HEK293 (cell line): ENCODE measurements at regions not wholly inside any gene's neighbourhood (a gene's known extent, or its start where the extent isn't known, plus 50 kb on each side); places are given as distances from the start of the nearest gene placed in this dataset.

ENCODE experiments used
- CTCF ChIA-PET: fragments of 350-600 bp; formaldehyde crosslinking; extraction: SDS; loops from one replicate; lab custom pipeline; 2021; ENCODE audit warnings: antibody characterized with exemption; lab: Yijun Ruan, JAX
- POLR2A ChIA-PET: fragments of 300-600 bp; formaldehyde crosslinking; extraction: SDS; loops from one replicate; lab custom pipeline; 2020; ENCODE audit warnings: antibody characterized with exemption, inconsistent platforms; lab: Yijun Ruan, JAX
- H3K27ac ChIP-seq: fragments of 200-500 bp; sonication (Bioruptor generic); 2 replicates; pipeline ENCODE4 v1.5.1; 2014; ENCODE audit warnings: low read depth, low read length, control low read depth, inconsistent platforms; ENCODE audit errors: extremely low read depth
- H3K36me3 ChIP-seq, 2 experiments: fragments of 200-500 bp in 1 of 2; sonication (Bioruptor generic) in 1 of 2; 1 replicate in 1 of 2; 2 replicates in 1 of 2; pipeline ENCODE4 v1.5.1; 2014 to 2017; ENCODE audit warnings: inconsistent platforms in 2 of 2, low read length in 2 of 2; ENCODE audit not compliant: control insufficient read depth in 2 of 2, insufficient read depth in 1 of 2
- H3K4me1 ChIP-seq: fragments of 200-500 bp; sonication (Bioruptor generic); 2 replicates; pipeline ENCODE4 v1.5.1; 2014; ENCODE audit warnings: mild to moderate bottlenecking, low read length, inconsistent platforms; ENCODE audit not compliant: control insufficient read depth, insufficient read depth
- H3K4me3 ChIP-seq: 2 replicates; pipeline ENCODE4 v1.5.1; 2011; ENCODE audit warnings: low read depth, mild to moderate bottlenecking, control low read depth, low read length, moderate library complexity
- H3K9me3 ChIP-seq: fragments of 200-500 bp; sonication (Bioruptor generic); 2 replicates; pipeline ENCODE4 v1.5.1; 2014; ENCODE audit warnings: low read depth, low read length, inconsistent platforms; ENCODE audit not compliant: control insufficient read depth, insufficient read depth
- IKZF3 ChIP-seq: fragments of 450-650 bp; IDR thresholded peaks from 2 replicates; pipeline ENCODE4 v1.5.0; 2018; ENCODE audit warnings: missing biosample characterization, mild to moderate bottlenecking, missing genetic modification characterization, moderate library complexity
- KLF8 ChIP-seq: fragments of 450-650 bp; formaldehyde crosslinking; IDR thresholded peaks from 2 replicates; pipeline ENCODE4 v1.5.1; 2016; ENCODE audit warnings: missing biosample characterization, missing genetic modification characterization
- TRIM28 ChIP-seq: IDR thresholded peaks from 2 replicates; pipeline ENCODE4 v1.6.1; 2011; ENCODE audit warnings: low read length, control low read depth, borderline replicate concordance
- ZBTB8A ChIP-seq: fragments of 450-650 bp; formaldehyde crosslinking; IDR thresholded peaks from 2 replicates; pipeline ENCODE4 v1.5.1; 2016; ENCODE audit warnings: missing biosample characterization, missing genetic modification characterization
- ZFHX2 ChIP-seq: fragments of 450-650 bp; formaldehyde crosslinking; conservative IDR thresholded peaks from 2 replicates; pipeline ENCODE4 v1.5.1; 2016; ENCODE audit warnings: missing biosample characterization, missing genetic modification characterization
- ZNF133 ChIP-seq: fragments of 450-650 bp; formaldehyde crosslinking; IDR thresholded peaks from 2 replicates; pipeline ENCODE4 v1.5.1; 2016; ENCODE audit warnings: missing biosample characterization, missing genetic modification characterization
- ZNF155 ChIP-seq: fragments of 450-650 bp; formaldehyde crosslinking; IDR thresholded peaks from 2 replicates; pipeline ENCODE4 v1.5.1; 2016; ENCODE audit warnings: missing biosample characterization, missing genetic modification characterization
- ZNF221 ChIP-seq: fragments of 450-650 bp; formaldehyde crosslinking; IDR thresholded peaks from 2 replicates; pipeline ENCODE4 v1.5.1; 2017; ENCODE audit warnings: missing biosample characterization, missing genetic modification characterization, borderline replicate concordance
- ZNF24 ChIP-seq: fragments of 450-650 bp; formaldehyde crosslinking; IDR thresholded peaks from 2 replicates; pipeline ENCODE4 v1.5.1; 2016; ENCODE audit warnings: missing biosample characterization, missing genetic modification characterization
- ZNF394 ChIP-seq: fragments of 450-650 bp; formaldehyde crosslinking; IDR thresholded peaks from 2 replicates; pipeline ENCODE4 v1.5.1; 2016; ENCODE audit warnings: missing biosample characterization, missing genetic modification characterization, mild to moderate bottlenecking, moderate library complexity, borderline replicate concordance
- ZNF416 ChIP-seq: fragments of 450-650 bp; formaldehyde crosslinking; IDR thresholded peaks from 2 replicates; pipeline ENCODE4 v1.5.1; 2016; ENCODE audit warnings: missing biosample characterization, missing genetic modification characterization
- ZNF423 ChIP-seq: fragments of 450-650 bp; formaldehyde crosslinking; IDR thresholded peaks from 2 replicates; pipeline ENCODE4 v1.5.1; 2016; ENCODE audit warnings: missing biosample characterization, missing genetic modification characterization
- ZNF473 ChIP-seq: fragments of 450-650 bp; formaldehyde crosslinking; IDR thresholded peaks from 2 replicates; pipeline ENCODE4 v1.5.1; 2017; ENCODE audit warnings: missing biosample characterization, missing genetic modification characterization
- ZNF521 ChIP-seq: fragments of 450-650 bp; formaldehyde crosslinking; IDR thresholded peaks from 2 replicates; pipeline ENCODE4 v1.5.1; 2017; ENCODE audit warnings: missing biosample characterization, mild to moderate bottlenecking, missing genetic modification characterization
- ZNF654 ChIP-seq: fragments of 450-650 bp; formaldehyde crosslinking; IDR thresholded peaks from 2 replicates; pipeline ENCODE4 v1.5.1; 2016; ENCODE audit warnings: low read depth, missing biosample characterization, missing genetic modification characterization
- ZNF664 ChIP-seq: fragments of 450-650 bp; formaldehyde crosslinking; IDR thresholded peaks from 2 replicates; pipeline ENCODE4 v1.5.1; 2016; ENCODE audit warnings: missing biosample characterization, missing genetic modification characterization
- ZNF777 ChIP-seq: fragments of 450-650 bp; formaldehyde crosslinking; IDR thresholded peaks from 2 replicates; pipeline ENCODE4 v1.5.1; 2017; ENCODE audit warnings: missing biosample characterization, missing genetic modification characterization, borderline replicate concordance
- TF ChIP-seq, protein P1 (sequence below): fragments of 450-650 bp; formaldehyde crosslinking; conservative IDR thresholded peaks from 2 replicates; pipeline ENCODE4 v1.5.1; 2016; ENCODE audit warnings: low read depth, missing biosample characterization, missing genetic modification characterization
- TF ChIP-seq, protein P2 (sequence below): sonication (generic); formaldehyde crosslinking; IDR thresholded peaks from 2 replicates; pipeline ENCODE4 v1.8.1; 2022; ENCODE audit warnings: mild to moderate bottlenecking, moderate library complexity, missing genetic modification reagents
- TF ChIP-seq, protein P3 (sequence below): fragments of 450-650 bp; formaldehyde crosslinking; IDR thresholded peaks from 2 replicates; pipeline ENCODE4 v1.5.1; 2016; ENCODE audit warnings: missing biosample characterization, missing genetic modification characterization
- TF ChIP-seq, protein P4 (sequence below): fragments of 450-650 bp; formaldehyde crosslinking; IDR thresholded peaks from 2 replicates; pipeline ENCODE4 v1.5.0; 2017; ENCODE audit warnings: missing biosample characterization, missing genetic modification characterization, borderline replicate concordance

DNA sequence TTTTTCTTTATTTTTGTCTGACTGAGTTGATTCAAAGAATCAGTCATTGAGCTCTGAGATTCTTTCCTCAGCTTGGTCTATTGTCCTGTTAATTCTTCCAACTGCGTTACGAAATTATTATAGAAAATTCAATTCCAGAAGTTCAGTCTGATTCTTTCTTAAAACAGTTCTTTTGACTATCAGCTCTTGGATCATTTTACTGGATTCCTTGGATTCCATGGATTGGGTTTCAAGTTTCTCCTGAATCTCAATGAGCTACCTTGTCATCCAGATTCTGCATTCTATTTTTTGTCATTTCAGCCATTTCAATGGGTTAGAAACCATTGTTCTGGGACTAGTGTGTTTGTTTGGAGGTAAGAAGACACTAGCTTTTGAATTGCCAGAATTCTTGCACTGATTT, 169.3 kb downstream of the PCDH20 start (continued):
- TF ChIP-seq, protein P1, sequence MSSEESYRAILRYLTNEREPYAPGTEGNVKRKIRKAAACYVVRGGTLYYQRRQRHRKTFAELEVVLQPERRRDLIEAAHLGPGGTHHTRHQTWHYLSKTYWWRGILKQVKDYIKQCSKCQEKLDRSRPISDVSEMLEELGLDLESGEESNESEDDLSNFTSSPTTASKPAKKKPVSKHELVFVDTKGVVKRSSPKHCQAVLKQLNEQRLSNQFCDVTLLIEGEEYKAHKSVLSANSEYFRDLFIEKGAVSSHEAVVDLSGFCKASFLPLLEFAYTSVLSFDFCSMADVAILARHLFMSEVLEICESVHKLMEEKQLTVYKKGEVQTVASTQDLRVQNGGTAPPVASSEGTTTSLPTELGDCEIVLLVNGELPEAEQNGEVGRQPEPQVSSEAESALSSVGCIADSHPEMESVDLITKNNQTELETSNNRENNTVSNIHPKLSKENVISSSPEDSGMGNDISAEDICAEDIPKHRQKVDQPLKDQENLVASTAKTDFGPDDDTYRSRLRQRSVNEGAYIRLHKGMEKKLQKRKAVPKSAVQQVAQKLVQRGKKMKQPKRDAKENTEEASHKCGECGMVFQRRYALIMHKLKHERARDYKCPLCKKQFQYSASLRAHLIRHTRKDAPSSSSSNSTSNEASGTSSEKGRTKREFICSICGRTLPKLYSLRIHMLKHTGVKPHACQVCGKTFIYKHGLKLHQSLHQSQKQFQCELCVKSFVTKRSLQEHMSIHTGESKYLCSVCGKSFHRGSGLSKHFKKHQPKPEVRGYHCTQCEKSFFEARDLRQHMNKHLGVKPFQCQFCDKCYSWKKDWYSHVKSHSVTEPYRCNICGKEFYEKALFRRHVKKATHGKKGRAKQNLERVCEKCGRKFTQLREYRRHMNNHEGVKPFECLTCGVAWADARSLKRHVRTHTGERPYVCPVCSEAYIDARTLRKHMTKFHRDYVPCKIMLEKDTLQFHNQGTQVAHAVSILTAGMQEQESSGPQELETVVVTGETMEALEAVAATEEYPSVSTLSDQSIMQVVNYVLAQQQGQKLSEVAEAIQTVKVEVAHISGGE (tag by site-specific recombination): no peak
- TF ChIP-seq ZNF521 (tag by site-specific recombination) (no peak), ZBTB8A (tag by site-specific recombination) (no peak), ZNF133 (tag by site-specific recombination) (no peak), TRIM28 (no peak)
- TF ChIP-seq, protein P2, sequence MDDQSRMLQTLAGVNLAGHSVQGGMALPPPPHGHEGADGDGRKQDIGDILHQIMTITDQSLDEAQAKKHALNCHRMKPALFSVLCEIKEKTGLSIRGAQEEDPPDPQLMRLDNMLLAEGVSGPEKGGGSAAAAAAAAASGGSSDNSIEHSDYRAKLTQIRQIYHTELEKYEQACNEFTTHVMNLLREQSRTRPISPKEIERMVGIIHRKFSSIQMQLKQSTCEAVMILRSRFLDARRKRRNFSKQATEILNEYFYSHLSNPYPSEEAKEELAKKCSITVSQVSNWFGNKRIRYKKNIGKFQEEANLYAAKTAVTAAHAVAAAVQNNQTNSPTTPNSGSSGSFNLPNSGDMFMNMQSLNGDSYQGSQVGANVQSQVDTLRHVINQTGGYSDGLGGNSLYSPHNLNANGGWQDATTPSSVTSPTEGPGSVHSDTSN (CRISPR knock-in tag): no peak
- TF ChIP-seq, all 188 proteins: peak for 0

DNA sequence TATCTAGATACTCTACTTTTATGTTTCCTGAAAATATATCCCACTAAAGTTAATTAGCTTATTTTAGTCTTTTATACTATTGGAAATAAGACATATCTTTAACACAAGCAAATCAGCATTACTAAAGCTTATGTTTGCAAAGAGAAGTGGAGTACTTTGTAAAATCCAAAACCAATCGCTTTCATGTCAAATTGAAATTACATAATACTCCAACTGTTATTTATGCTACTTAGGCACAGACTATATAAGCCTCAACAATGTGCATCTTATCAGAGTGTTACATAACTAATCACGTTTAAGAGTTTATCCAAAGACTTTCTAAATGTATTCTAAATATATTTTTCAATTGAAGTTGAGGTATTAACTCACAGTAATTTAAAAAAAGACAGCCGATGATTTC, 200.0 kb downstream of the PCDH20 start:
- Histone ChIP-seq H3K4me3 (no peak overlapping the region), H3K27ac (no peak overlapping the region), H3K9me3 (no peaks in the 10 kb centered on the region), H3K36me3 (no peaks in the 10 kb centered on the region), H3K4me1 (no peaks in the 10 kb centered on the region)
- ChIA-PET POLR2A (no interaction called here), CTCF (no interaction called here)
- TF ChIP-seq, protein P3, sequence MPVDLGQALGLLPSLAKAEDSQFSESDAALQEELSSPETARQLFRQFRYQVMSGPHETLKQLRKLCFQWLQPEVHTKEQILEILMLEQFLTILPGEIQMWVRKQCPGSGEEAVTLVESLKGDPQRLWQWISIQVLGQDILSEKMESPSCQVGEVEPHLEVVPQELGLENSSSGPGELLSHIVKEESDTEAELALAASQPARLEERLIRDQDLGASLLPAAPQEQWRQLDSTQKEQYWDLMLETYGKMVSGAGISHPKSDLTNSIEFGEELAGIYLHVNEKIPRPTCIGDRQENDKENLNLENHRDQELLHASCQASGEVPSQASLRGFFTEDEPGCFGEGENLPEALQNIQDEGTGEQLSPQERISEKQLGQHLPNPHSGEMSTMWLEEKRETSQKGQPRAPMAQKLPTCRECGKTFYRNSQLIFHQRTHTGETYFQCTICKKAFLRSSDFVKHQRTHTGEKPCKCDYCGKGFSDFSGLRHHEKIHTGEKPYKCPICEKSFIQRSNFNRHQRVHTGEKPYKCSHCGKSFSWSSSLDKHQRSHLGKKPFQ (tag by site-specific recombination): no peak
- no peak for TF ChIP-seq ZNF654 (tag by site-specific recombination)
- no peak for TF ChIP-seq ZNF24 (tag by site-specific recombination)
- TF ChIP-seq ZNF394 (tag by site-specific recombination): no peak
- TF ChIP-seq ZNF423 (tag by site-specific recombination): no peak
- no peak for TF ChIP-seq ZNF473
- TF ChIP-seq ZFHX2 (tag by site-specific recombination): no peak
- TF ChIP-seq IKZF3: no peak
- TF ChIP-seq ZNF777: no peak
- TF ChIP-seq ZNF155 (tag by site-specific recombination): no peak
- TF ChIP-seq ZNF664: no peak
- TF ChIP-seq, protein P4, sequence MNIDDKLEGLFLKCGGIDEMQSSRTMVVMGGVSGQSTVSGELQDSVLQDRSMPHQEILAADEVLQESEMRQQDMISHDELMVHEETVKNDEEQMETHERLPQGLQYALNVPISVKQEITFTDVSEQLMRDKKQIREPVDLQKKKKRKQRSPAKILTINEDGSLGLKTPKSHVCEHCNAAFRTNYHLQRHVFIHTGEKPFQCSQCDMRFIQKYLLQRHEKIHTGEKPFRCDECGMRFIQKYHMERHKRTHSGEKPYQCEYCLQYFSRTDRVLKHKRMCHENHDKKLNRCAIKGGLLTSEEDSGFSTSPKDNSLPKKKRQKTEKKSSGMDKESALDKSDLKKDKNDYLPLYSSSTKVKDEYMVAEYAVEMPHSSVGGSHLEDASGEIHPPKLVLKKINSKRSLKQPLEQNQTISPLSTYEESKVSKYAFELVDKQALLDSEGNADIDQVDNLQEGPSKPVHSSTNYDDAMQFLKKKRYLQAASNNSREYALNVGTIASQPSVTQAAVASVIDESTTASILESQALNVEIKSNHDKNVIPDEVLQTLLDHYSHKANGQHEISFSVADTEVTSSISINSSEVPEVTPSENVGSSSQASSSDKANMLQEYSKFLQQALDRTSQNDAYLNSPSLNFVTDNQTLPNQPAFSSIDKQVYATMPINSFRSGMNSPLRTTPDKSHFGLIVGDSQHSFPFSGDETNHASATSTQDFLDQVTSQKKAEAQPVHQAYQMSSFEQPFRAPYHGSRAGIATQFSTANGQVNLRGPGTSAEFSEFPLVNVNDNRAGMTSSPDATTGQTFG (tag by site-specific recombination): no peak
- TF ChIP-seq ZNF416 (tag by site-specific recombination): no peak
- no peak for TF ChIP-seq KLF8 (tag by site-specific recombination)
- no peak for TF ChIP-seq ZNF221 (tag by site-specific recombination)
